HG03354 (cell line): ENCODE measurements at regions not wholly inside any gene's neighbourhood (a gene's known extent, or its start where the extent isn't known, plus 50 kb on each side); places are given as distances from the start of the nearest gene placed in this dataset.
A peak's percentile ranks its signal among the peaks of the same experiment; 100 is the strongest.

Experiments used
- ATAC-seq: cut with Tn5 transposase; IDR thresholded peaks from one replicate; pipeline ENCODE4 v1.9.1; 2021; ENCODE audit warnings: mild to moderate bottlenecking; ENCODE audit not compliant: unreplicated experiment, poor library complexity, severe bottlenecking

DNA sequence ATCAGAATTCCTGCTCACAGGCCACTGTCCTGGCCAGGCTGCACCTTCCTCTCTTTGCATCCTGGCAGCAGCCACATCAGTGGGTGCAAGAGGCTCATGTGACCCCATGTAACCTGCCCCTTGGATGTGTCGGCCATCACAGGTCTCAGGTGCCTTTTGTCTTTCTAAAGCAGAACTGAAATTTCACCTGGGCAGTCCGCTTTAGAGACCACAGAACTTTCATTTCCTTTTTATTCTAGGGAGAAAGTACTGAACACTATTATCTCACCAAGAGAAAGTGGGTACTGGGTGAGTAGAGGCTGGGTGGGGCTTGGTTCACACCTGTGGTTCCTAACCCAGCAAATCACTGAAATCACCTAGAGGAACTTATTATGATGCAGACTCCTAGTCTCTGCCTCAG, 51.7 kb upstream of the NUP160 start:
- ATAC-seq, result peak; percentile 100
